ENCODE measurements at regions not wholly inside any gene's neighbourhood (a gene's known extent, or its start where the extent isn't known, plus 50 kb on each side); places are given as distances from the start of the nearest gene placed in this dataset.
"Not testable (repeated sequence)": the region's sequence is repeated elsewhere in the genome, so short reads cannot be mapped to it uniquely, and the experiment has no call there.

DNA sequence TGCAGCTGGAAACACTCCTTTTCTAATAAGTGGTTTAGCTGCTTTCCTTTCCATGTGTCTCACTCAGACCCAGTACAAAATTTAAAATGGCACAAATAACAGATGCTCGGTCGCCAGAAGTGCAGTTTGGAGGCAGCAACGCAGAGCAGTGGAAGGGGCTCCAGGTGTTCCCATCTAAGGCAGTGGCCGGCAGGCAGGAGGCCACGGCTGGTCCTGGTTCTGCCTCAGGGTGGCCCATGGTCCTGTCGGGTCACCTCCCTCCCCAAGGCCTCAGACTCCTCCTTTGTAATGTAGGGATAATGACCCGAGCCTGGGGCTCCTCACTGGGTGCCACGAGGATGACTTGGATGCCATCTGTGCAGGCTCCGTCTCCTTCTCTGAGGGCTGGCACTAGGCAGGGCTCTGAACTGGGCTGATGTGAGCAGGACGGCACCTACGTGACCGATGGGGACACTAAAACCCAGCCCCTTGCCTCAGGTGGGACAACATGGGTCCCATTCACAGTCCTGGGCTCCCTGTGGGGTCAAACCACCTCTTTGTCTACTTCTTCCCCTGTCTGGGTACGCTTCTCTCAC lies 80.9 kb upstream of the SLC66A3 start:
- no peak for DNase-seq (ENCODE audit: low read depth in 1 of 2, low spot score in 1 of 2)
- no peak for TF ChIP-seq JUND (IDR thresholded peaks at IDR 0.05; ENCODE audit: low read depth)
- in situ Hi-C loops (cut with HindIII; ENCODE audit: low pct_unique_long_range_greater_than_20kb, low sequenced_read_pairs): no loop called here

DNA sequence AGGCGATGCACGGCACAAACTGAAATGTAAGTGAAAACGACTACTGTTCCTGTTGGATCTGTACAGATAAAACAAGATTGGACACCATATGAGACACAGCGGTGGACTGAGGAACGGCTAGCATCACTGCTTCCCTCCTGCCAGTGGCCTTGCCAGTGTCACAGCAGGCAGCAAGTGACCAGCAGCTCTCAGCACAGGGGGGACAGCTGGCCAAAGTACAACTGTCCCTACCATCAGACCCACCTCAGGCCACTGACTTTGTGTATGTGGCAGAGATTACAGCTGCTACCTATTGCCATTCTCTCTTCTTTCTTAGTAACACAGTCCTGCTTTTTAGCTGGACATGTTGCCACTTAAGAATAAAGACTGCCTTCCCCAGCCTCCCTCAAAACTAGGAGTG lies 80.0 kb upstream of the SLC66A3 start:
- no peak for DNase-seq (ENCODE audit: low read depth in 1 of 2, low spot score in 1 of 2)
- TF ChIP-seq JUND (IDR thresholded peaks at IDR 0.05; ENCODE audit: low read depth): no peak
- in situ Hi-C loops (cut with HindIII; ENCODE audit: low pct_unique_long_range_greater_than_20kb, low sequenced_read_pairs): no loop called here

DNA sequence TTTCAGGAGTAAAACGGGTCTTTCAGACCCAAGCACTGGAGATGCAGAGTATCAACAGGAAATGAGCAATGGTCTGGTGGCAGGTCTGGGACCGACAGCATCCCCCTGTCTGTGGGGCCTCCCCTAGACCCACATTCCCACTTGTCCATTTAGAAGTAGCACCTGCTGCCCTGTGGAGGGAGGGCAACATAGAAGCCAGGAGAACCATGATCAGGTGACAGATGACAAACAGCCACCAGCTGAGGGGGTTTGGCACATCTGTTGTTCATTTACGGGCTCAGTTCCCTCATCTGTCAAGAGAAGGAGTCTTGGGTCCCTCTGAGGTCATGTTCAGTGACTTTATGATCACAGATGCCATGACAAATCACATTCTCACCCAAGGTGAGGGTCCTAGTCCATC lies 77.9 kb upstream of the SLC66A3 start:
- no peak for DNase-seq (ENCODE audit: low read depth in 1 of 2, low spot score in 1 of 2)
- in situ Hi-C loops (cut with HindIII; ENCODE audit: low pct_unique_long_range_greater_than_20kb, low sequenced_read_pairs): no loop called here
- TF ChIP-seq JUND (IDR thresholded peaks at IDR 0.05; ENCODE audit: low read depth): no peak

DNA sequence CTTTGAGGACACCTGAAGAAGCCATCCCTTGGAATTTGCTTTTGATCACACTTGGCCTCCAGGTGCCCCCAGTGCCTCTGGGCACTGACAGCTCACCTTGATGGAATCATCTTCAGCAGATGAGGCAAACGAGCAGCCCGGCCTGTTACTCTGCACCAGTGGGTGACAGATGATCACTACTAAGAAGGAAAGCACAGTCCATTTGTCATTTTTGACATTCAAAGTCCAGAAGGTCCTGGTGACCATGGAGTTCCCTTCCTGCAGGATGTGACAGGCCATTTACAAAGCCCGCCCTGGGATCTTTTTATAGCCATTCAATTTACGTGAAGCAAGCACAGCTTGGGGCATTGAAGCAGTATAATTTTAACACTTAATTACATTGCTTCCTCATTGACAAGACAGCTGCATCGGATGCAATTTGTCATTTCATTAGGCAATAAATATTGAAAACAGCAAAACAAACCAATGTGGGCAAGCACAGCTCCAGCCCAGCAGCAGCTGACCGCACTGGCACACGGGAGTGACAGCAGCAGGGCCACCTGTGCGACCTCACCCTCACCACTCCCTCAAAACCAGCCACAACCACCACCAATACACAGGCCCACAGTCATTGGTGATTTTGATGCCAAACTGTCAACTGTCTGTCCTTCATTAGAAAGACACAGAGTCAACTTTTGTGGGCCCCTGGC lies 76.0 kb upstream of the SLC66A3 start:
- in situ Hi-C loops (cut with HindIII; ENCODE audit: low pct_unique_long_range_greater_than_20kb, low sequenced_read_pairs): no loop called here
- DNase-seq (ENCODE audit: low read depth in 1 of 2, low spot score in 1 of 2): no peak
- no peak for TF ChIP-seq JUND (IDR thresholded peaks at IDR 0.05; ENCODE audit: low read depth)

DNA sequence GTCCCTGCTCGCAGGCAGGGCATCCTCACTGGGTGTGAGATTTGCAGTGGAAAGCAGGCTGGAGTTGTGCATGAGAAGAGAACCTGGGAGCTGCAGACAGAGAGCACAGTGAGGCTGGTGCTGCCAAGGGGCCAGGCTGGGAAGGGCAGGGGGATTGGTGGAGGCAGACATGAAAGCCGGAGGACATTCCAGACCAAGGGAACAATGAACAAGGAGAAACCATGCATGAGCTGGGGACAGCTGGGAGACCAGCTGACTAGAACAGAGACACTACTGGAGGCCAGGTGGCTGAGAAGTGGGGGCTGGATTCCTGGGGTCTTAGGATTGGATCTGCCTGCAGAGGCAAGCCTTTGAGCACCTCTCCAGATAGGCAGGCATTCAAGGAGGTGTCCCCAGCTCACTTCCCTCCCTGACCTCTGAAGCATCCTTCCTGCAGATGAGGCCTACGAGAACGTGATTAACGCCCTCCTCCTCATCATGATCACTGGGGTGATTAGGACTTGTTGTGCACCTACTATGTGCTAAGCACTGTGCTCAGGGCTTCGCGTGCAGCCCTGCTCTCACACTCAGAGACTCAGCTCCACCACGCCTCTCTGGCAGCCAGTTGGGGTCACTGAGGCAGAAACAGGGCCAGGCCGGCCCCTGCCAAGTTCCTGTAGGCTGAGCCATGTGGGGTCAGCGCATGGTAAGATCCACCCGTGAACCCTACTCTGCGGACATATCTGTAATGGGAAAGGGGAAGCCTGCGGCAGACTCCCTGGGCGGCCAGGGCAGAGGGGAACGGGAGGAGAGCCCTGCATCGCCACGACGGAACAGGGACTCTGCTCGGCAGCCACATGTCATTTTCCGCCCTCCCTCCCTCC lies 74.8 kb upstream of the SLC66A3 start:
- no peak for DNase-seq (ENCODE audit: low read depth in 1 of 2, low spot score in 1 of 2)
- in situ Hi-C loops (cut with HindIII; ENCODE audit: low pct_unique_long_range_greater_than_20kb, low sequenced_read_pairs): no loop called here
- TF ChIP-seq JUND (IDR thresholded peaks at IDR 0.05; ENCODE audit: low read depth): no peak

DNA sequence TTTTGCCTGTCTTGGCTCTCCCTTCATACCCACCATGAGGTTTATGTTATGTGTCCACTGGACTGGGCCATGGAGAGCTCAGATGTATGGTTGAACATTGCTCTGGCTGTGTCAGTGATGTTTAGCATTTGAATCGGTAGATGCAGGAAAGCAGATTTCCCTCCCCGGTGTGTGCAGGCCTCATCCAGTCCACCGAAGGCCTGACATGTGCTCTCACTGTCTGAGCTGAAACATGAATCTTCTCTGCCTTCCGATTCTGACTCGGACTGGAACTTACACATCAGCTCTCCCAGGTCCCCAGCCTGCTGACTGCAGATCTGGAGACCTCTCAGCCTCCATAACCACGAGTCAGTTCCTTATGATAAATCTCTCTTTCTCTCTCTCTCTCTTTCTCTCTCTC lies 72.4 kb upstream of the SLC66A3 start:
- TF ChIP-seq JUND (IDR thresholded peaks at IDR 0.05; ENCODE audit: low read depth): no peak
- DNase-seq (ENCODE audit: low read depth in 1 of 2, low spot score in 1 of 2): no peak
- in situ Hi-C loops (cut with HindIII; ENCODE audit: low pct_unique_long_range_greater_than_20kb, low sequenced_read_pairs): no loop called here

DNA sequence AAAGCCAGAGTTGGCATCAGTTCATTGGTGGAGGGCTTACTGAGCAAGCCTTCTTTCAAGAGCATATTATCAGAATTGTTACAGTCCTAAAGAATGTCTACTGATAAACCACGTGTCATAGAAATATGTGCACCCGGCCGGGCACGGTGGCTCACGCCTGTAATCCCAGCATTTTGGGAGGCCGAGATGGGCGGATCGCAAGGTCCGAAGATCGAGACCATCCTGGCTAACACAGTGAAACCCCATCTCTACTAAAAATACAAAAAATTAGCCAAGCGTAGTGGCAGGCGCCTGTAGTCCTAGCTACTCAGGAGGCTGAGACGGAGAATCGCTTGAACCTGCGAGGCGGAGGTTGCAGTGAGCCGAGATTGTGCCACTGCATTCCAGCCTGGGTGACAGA lies 66.4 kb upstream of the SLC66A3 start:
- in situ Hi-C loops (cut with HindIII; ENCODE audit: low pct_unique_long_range_greater_than_20kb, low sequenced_read_pairs); DNase-seq (ENCODE audit: low read depth in 1 of 2, low spot score in 1 of 2): not testable (repeated sequence)

DNA sequence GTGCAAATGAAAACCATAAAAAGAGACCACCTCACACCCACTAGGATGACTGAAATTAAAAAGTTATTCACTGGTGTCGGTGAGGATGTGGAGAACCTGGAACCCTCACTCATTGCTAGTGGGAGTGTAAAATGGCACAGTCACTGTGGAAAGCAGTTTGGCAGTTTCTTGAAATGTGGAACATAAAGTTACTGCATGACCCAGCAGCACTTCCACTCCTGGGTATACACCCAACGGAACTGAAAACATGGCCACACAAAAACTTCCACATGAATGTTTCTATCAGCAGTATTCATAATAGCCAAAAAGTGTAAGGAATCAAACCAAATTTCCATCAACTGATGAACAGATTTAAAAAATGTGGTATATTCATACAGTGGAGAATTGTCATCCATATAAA lies 65.1 kb upstream of the SLC66A3 start:
- DNase-seq (ENCODE audit: low read depth in 1 of 2, low spot score in 1 of 2): no peak
- in situ Hi-C loops (cut with HindIII; ENCODE audit: low pct_unique_long_range_greater_than_20kb, low sequenced_read_pairs): no loop called here
- no peak for TF ChIP-seq JUND (IDR thresholded peaks at IDR 0.05; ENCODE audit: low read depth)

DNA sequence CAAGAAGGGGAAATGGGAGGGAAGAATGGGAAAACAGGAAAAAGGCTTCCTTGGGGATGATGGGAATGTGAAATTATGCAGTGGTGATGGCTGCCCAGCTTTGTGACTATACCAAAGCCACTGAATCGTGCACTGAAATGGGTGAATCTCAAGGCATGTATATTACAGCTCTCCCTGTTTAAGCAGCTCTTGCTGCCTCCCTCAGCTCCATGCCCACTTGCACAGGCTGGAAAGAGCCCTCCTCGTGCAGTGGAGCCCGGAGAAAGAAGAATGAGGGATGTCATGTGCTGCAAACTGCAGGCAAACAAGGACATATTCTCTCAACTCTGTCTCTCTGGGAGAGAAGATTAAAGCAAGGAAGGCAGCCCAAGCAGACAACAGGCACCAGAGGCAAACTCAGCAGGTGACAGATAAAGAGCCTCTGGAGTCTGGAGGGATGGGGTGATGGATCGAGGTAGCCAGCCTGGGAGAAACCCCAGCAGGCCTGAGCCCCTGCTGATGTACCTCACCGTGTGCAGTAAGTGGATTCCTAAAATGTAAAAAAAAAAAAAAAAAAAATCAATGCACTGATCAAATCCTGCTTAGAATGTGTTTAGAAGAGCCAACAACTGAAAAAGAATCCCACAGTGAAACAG lies 62.4 kb upstream of the SLC66A3 start:
- in situ Hi-C loops (cut with HindIII; ENCODE audit: low pct_unique_long_range_greater_than_20kb, low sequenced_read_pairs): no loop called here
- TF ChIP-seq JUND (IDR thresholded peaks at IDR 0.05; ENCODE audit: low read depth): no peak
- DNase-seq (ENCODE audit: low read depth in 1 of 2, low spot score in 1 of 2): no peak

DNA sequence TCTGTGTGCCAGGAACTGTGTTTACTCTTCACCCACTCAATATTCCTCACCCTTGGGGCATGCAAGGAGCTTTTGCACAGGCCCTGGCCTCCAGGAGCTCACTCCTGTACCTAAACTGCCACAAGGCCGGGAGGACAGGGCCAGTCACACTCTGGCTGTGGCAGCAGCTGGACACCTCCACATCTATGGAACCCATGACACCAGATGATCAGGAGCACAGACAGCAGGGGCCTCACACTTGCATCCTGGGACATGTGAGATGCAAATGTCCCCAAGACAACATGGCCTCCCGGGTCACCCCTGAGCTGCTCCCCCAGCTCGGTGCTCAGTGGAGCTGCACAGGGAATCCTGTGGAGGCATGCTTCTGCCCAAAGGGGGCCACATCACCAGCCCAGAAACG lies 61.8 kb upstream of the SLC66A3 start:
- no peak for TF ChIP-seq JUND (IDR thresholded peaks at IDR 0.05; ENCODE audit: low read depth)
- in situ Hi-C loops (cut with HindIII; ENCODE audit: low pct_unique_long_range_greater_than_20kb, low sequenced_read_pairs): no loop called here
- DNase-seq (ENCODE audit: low read depth in 1 of 2, low spot score in 1 of 2): no peak

DNA sequence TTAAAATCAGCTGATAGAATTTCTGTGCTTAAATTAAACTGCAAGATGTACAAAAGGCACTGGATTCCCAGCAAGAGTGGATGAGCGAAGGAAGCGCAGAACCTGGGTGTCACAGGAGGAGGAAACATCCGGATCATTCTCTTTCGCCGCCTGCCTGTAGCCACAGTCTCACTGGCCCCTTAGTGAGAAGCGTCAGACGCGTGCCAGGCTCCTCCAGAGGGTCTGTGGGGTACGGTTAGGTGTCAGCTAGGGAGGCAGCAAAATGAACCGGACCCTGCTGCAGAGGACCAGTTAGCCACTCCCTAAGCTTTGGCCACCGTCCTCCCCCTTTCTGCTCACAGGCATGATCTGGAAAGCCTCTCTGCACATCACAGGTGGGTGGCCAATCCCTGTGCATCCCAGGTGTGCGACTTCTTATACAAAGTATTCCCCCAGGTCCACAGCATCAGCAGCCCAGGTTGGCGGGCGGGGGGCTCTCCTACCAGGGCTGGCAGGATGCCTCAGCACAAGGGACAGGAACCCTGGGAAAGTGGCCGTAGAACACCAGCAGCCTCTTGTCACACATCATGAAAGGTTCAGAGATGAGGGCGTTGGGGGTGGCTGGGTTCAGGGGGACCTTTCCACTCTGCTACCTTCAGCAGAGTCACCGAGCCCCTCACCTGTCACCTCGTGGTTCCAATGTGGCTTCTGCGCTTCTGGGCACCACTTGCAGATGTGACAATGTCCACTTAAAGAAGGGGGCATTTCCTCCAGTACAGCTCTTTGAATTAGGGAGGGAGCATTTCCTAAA lies 61.1 kb upstream of the SLC66A3 start:
- DNase-seq (ENCODE audit: low read depth in 1 of 2, low spot score in 1 of 2): no peak
- no peak for TF ChIP-seq JUND (IDR thresholded peaks at IDR 0.05; ENCODE audit: low read depth)
- in situ Hi-C loops (cut with HindIII; ENCODE audit: low pct_unique_long_range_greater_than_20kb, low sequenced_read_pairs): no loop called here

DNA sequence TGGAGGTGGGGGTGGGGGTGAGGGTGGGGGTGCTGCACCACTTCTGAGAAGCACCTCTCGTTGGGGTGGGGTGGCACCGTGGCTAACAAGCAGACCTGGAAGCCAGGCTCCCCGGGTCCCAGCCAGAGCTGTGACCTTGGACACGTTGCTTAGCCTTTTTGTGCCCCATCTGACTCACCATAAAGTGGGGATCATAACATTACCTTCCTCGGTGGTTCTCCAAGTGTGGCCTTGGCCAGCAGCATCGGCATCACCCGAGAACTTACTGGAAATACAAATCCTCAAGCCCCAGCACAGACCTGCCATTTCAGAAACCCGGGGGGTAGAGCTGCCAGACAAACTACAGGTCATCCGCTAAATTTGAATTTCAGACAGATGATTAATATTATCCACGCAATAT lies 58.7 kb upstream of the SLC66A3 start:
- no peak for TF ChIP-seq JUND (IDR thresholded peaks at IDR 0.05; ENCODE audit: low read depth)
- in situ Hi-C loops (cut with HindIII; ENCODE audit: low pct_unique_long_range_greater_than_20kb, low sequenced_read_pairs): no loop called here
- no peak for DNase-seq (ENCODE audit: low read depth in 1 of 2, low spot score in 1 of 2)
